GM12875 (cell line): ENCODE measurements at regions not wholly inside any gene's neighbourhood (a gene's known extent, or its start where the extent isn't known, plus 50 kb on each side); places are given as distances from the start of the nearest gene placed in this dataset.

Experiments
- H3K4me3 ChIP-seq: one replicate; pipeline ENCODE4 v1.5.1; 2011; ENCODE audit warnings: low read depth, low read length, control low read depth
- CTCF ChIP-seq: IDR thresholded peaks from 2 replicates; pipeline ENCODE4 v1.5.1; 2011; ENCODE audit warnings: low read depth, mild to moderate bottlenecking, control low read depth, inconsistent platforms, low read length, moderate library complexity, borderline replicate concordance; ENCODE audit not compliant: insufficient read depth

- H3K4me3 ChIP-seq, result no peak overlapping the region
- no peak for TF ChIP-seq CTCF
These were observed 1623.4 kb upstream of the PRR20A start for GRCh38 chr13:55517312-55517711.

- no peak overlapping the region for H3K4me3 ChIP-seq
- TF ChIP-seq CTCF, result no peak
These were observed 1612.3 kb upstream of the PRR20A start for GRCh38 chr13:55528434-55528833.

DNA sequence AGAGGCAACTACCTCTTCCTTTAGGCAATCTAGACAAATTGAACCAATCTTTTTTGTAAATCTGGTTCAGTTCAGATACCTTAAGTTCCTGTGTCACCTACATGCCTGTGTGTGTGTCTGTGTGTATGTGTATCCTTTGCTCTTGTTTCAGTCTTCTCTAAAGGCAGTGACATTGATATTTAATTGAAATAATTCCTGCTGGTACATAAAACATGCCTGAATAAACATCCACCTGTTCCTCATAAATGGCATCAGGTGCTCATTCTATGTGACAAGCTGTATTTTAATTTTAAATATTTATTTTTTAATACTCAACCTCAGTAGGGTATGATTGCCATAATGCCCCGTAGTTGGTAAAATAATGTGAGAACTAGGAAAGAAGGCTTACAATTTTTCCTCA is 1606.4 kb upstream of the PRR20A start:
- TF ChIP-seq CTCF, result no peak
- no peak overlapping the region for H3K4me3 ChIP-seq

- TF ChIP-seq CTCF, result no peak
- H3K4me3 ChIP-seq, result no peak overlapping the region
These were observed 1602.3 kb upstream of the PRR20A start for GRCh38 chr13:55538424-55538823.

DNA sequence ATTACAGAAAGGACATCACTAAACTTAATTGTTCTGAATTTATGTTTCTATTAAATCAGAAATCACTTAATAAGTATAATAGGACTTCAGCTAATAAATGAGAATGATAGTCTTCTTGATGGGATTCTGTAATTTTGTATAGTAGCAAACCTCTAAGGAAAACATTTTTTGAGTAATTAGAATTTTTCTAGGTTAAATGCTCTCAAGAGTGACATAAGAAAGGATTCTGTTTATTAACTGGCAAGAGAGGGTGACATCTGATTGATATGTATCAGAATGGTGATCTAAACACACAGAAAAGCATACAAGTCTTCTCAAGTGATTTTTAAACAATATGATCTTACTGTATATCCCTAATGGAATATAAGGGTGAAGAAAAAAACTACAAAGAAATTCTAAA is 1597.7 kb upstream of the PRR20A start:
- no peak overlapping the region for H3K4me3 ChIP-seq
- TF ChIP-seq CTCF, result no peak

DNA sequence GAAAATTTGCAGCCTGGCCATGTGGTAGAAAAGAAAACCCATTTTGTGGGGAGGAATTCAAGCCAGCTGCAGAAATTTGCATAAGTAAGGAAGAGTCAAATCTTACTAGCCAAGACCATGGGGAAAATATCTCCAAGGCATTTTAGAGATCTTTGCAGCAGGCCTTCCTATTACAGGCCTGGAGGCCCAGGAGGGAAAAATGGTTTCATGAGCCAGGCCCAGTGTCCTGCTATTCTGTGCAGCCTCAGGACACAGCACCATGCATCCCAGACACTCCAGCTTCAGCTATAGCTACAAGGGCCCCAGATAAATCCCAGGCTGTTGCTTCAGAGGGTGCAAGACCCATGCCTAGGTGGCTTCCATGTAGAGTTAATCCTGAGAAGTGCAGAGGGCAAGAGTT is 1590.1 kb upstream of the PRR20A start:
- TF ChIP-seq CTCF, result no peak
- H3K4me3 ChIP-seq, result no peak overlapping the region

DNA sequence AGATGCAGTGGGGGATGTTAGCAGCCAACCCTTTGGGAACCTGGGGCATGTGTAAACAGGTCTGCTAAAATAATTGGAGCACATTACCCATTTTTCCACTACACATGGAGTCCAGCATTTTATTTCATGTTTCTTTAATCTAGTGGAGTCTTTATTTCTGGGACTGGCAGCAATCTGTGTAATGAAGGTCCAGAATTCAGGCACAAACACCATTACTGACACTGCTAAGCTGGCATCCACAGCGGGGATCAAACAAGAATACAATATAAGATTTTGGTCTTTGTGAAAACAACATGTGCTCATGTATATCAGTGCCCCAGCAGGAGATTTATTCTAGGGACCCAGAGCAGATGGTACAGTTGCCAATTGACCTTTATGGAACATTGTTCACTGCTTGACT is 1587.0 kb upstream of the PRR20A start:
- no peak overlapping the region for H3K4me3 ChIP-seq
- no peak for TF ChIP-seq CTCF
